AG09319 (cell line): ENCODE measurements at regions not wholly inside any gene's neighbourhood (a gene's known extent, or its start where the extent isn't known, plus 50 kb on each side); places are given as distances from the start of the nearest gene placed in this dataset.

ENCODE experiments used
- DNase-seq: peaks from one replicate; pipeline ENCODE4 v3.0.0-alpha.2; 2010; ENCODE audit warnings: low read depth; ENCODE audit errors: extremely low read depth
- CTCF ChIP-seq: IDR thresholded peaks from 2 replicates; pipeline ENCODE4 v1.5.1; 2011; ENCODE audit warnings: low read depth, mild to moderate bottlenecking, inconsistent platforms, low read length, moderate library complexity

DNA sequence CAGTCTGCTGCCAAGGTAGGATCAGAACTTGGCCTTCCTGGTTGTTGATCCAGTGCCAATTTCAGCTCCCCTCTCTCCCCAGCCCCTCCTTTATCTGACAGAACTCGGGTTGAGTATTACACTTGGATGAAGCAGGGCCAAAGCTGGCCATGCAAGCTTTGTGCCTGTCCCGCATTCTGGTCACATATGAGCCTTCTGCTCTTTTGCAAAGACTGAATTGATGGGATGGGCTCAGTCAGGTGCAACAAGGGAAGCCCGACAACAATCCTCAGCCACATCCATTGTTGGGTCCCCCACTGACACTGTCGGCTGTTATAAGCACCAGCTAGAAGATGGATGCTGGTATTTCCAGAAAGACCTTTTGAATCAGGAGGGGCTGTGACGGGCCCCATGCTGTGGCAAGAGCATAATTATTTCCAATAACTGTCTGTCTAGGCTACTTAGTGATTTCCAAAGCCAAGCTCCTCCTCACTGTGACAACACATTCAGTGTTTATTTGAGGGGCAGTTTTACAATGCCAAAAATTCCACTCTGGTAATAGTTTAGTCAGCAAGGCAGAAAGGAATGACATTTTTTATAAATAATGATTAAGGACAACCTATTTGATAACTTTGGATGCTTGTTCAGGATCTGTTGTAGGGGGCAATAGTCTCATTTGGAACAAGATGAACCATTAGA lies 146.8 kb upstream of the FRMD4B start:
- DNase-seq: no peak
- TF ChIP-seq CTCF: no peak

DNA sequence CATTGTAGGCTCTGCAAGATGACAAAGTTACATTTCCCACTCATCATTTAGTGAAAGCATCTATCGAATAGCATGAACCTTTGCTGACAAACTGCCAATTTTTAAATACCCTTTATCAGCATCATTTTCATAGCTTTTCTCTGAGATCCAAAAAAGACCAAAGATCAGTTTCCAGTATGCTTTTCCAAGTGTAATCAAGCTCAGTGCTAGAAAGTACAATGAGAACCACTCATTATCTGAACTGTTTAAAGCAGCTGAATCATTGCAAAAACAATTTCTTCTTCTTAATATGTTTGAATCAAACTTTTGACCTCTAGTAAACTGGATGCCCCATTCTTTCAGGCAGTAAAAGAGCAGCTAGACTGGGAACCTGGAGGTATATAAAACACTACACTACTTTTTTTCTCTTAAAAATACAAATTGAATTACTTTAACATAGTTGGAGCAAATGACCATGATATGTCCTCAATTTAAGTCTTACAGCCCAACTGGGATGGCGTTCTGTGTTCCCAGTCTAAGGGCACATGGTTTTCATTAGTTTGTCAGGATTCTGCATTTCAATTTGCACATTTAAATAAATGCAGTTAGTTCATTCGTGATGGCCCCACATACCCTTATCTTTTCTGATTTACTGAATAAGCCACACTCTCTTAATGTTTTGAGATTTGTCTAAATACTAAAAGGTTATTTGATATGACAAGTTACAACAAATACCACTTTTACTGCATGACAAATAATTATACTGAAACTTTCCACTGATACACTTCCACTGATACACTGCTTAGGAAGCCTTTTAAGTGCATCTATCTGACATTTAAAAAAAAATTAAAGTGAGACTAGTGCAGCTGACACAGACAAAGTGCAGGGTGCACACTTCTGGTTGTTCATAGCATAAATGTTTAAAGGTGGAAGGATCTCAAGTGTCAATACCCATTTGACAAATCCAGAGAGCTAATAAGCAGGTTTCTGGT lies 146.0 kb upstream of the FRMD4B start:
- no peak for TF ChIP-seq CTCF
- no peak for DNase-seq

DNA sequence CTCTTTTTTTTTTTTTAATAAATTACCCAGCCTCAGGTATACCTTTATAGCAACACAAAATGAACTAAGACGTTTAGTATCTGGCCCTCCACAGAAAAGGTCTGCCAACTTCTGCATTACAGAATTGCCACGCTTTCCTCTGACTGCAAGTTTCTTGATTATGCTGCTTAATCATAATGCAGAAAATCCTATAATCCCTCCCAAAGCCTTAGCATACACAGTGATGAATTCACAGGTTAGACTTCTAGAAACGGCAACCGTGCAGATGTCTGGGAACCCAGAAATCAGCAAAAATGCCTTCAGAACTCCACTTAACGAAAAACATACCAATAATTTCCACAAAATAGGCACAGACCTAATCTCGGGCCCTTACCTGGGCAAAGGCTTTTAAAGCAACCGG lies 144.7 kb upstream of the FRMD4B start:
- no peak for TF ChIP-seq CTCF
- DNase-seq: no peak

DNA sequence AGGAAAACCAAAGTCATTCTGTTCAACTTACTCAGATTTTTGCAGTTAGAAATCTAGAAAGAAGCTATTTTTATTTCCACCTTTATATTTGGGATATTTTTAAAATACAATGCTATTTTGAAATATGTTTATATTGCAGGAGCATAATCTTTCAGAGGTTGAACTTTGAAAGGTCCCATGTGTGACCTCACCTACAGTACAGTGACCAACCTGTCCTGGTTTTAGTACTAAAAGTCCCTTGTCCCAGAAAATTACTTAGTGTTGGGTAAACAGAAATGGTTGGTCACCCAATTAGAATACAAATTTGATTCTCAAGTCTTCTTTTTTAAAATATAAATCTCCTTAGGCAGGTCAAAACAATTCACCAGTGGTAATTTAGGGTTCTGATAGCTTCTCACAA lies 141.6 kb upstream of the FRMD4B start:
- no peak for TF ChIP-seq CTCF

GRCh38 chr3:69524816-69525215 lies 138.9 kb upstream of the FRMD4B start:
- TF ChIP-seq CTCF: no peak
- no peak for DNase-seq

More for the DNA sequence above, 141.6 kb upstream of the FRMD4B start:
- no peak for DNase-seq

DNA sequence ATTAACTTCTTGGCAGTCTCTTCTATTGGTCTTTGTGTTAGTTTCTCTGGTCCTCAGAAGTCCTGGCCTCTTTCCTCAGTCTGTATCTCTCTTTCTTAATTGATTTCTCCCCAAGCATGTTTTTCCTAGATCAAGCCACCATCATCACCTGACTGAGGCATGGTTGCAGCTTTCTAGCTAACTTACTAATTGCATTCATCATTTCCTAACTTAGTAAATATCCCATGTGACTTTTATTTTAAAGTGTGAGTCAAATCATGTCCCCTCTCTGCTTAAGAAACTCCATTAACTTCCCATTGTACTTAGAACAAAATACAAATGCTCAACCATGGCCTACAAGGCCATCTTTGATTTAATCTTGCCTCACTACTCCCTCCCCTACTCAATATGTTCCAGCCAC lies 135.4 kb upstream of the FRMD4B start:
- no peak for TF ChIP-seq CTCF
- no peak for DNase-seq

- DNase-seq: no peak
- no peak for TF ChIP-seq CTCF
Measured at GRCh38 chr3:69511361-69511760, 125.5 kb upstream of the FRMD4B start.
